GM13977 (cell line): ENCODE measurements at regions not wholly inside any gene's neighbourhood (a gene's known extent, or its start where the extent isn't known, plus 50 kb on each side); places are given as distances from the start of the nearest gene placed in this dataset.

Source experiments
- DNase-seq: peaks from one replicate; pipeline ENCODE4 v3.0.0; 2012; ENCODE audit warnings: low spot score
- CTCF ChIP-seq: IDR thresholded peaks from 2 replicates; pipeline ENCODE4 v1.5.1; 2012; ENCODE audit warnings: mild to moderate bottlenecking, control low read depth; ENCODE audit not compliant: insufficient read depth; ENCODE audit errors: extremely low read depth, missing control alignments
- in situ Hi-C: fragments of 300-500 bp; cut with MboI; formaldehyde crosslinking; loops from one replicate; pipeline ENCODE4 v1.12.0; 2022; ENCODE audit warnings: low sequenced_read_pairs, low pct_unique_long_range_greater_than_20kb, mixed read lengths, inconsistent platforms; ENCODE audit not compliant: unreplicated experiment

GRCh38 chr16:35398180-35398579 is 1938.8 kb downstream of the TP53TG3F start:
- in situ Hi-C loops, result no loop called here
- no peak for TF ChIP-seq CTCF

GRCh38 chr16:35399133-35399532 is 1939.7 kb downstream of the TP53TG3F start:
- in situ Hi-C loops, result no loop called here
- TF ChIP-seq CTCF, result no peak
- DNase-seq, result no peak

More at GRCh38 chr16:35398180-35398579, 1938.8 kb downstream of the TP53TG3F start:
- no peak for DNase-seq

- in situ Hi-C loops, result no loop called here
- no peak for DNase-seq
- no peak for TF ChIP-seq CTCF
Measured at GRCh38 chr16:35404273-35404672, 1944.9 kb downstream of the TP53TG3F start.

GRCh38 chr16:35405526-35405925 is 1946.1 kb downstream of the TP53TG3F start:
- no peak for TF ChIP-seq CTCF
- DNase-seq, result no peak
- in situ Hi-C loops, result no loop called here

GRCh38 chr16:35409503-35409902 is 1950.1 kb downstream of the TP53TG3F start:
- DNase-seq, result no peak
- no peak for TF ChIP-seq CTCF
- in situ Hi-C loops, result no loop called here

GRCh38 chr16:35410438-35410837 is 1951.0 kb downstream of the TP53TG3F start:
- in situ Hi-C loops, result no loop called here
- no peak for DNase-seq
- no peak for TF ChIP-seq CTCF

- in situ Hi-C loops, result no loop called here
- no peak for TF ChIP-seq CTCF
Measured at GRCh38 chr16:35411156-35411555, 1951.7 kb downstream of the TP53TG3F start.

More at GRCh38 chr16:35411156-35411555, 1951.7 kb downstream of the TP53TG3F start:
- no peak for DNase-seq
